MM.1S (cell line): ENCODE measurements at regions not wholly inside any gene's neighbourhood (a gene's known extent, or its start where the extent isn't known, plus 50 kb on each side); places are given as distances from the start of the nearest gene placed in this dataset.

ENCODE experiments used
- CTCF ChIP-seq: fragments of 300-600 bp; sonication (generic); IDR thresholded peaks from 2 replicates; pipeline ENCODE4 v1.5.1; 2016; ENCODE audit warnings: antibody characterized with exemption, low read length, mixed read lengths
- EZH2phosphoT487 ChIP-seq: fragments of 300-600 bp; sonication (generic); IDR thresholded peaks from 2 replicates; pipeline ENCODE4 v1.6.1; 2018; ENCODE audit warnings: antibody characterized with exemption, low read length

- TF ChIP-seq CTCF (no peak), EZH2phosphoT487 (no peak)
These were observed 516.8 kb upstream of the ATP11B start for GRCh38 chr3:182276512-182276911.
